Ammon's horn (tissue), 1 donor: ENCODE measurements at regions not wholly inside any gene's neighbourhood (a gene's known extent, or its start where the extent isn't known, plus 50 kb on each side); places are given as distances from the start of the nearest gene placed in this dataset.

ENCODE experiments used
- DNase-seq: peaks from one replicate; pipeline ENCODE4 v3.0.0-alpha.2; 2016; ENCODE audit warnings: low spot score

DNA sequence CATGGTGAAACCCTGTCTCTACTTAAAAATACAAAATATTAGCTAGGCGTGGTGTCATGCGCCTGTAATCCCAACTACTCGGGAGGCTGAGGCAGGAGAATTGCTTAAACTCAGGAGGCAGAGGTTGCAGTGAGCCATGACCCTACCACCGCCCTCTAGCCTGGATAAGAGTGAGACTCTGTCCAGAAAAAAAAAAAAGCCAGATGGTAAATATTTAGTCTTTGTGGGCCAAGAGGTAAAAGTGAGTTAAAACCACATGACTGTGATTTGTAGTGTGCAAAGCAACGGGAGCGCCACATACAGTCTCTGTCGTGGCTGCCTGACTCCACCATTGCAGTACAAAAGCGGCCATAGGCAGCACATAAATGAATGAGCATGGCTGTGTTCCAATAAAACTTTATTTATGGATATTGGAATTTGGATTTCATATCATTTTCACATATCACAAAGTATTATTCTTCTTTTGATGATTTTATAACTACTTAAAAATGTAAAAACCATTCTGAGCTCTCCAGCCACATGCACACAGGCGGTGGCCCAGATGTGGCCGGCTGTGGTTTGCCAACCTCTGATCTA, 51.8 kb upstream of the CASZ1 start:
- DNase-seq = no peak

DNA sequence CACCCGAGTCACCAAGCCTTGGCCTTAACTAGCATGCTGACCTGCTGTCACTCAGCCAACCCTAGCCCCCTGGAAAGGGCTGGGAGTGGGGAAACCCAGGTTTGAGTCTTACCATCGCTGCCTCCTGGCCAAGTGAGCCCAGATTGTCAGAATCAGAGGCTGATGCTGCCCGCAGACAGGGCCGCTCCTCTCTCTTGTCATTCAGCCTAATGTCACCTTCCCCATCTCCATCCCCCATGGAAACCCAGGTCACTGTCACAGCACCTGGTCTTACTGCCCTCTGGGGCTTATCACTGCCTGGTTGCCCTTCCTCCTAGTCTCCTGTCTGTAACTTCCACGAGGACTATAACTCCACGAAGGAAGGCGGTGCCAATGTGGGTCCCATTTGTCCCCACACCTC, 53.6 kb upstream of the CASZ1 start:
- DNase-seq = no peak

DNA sequence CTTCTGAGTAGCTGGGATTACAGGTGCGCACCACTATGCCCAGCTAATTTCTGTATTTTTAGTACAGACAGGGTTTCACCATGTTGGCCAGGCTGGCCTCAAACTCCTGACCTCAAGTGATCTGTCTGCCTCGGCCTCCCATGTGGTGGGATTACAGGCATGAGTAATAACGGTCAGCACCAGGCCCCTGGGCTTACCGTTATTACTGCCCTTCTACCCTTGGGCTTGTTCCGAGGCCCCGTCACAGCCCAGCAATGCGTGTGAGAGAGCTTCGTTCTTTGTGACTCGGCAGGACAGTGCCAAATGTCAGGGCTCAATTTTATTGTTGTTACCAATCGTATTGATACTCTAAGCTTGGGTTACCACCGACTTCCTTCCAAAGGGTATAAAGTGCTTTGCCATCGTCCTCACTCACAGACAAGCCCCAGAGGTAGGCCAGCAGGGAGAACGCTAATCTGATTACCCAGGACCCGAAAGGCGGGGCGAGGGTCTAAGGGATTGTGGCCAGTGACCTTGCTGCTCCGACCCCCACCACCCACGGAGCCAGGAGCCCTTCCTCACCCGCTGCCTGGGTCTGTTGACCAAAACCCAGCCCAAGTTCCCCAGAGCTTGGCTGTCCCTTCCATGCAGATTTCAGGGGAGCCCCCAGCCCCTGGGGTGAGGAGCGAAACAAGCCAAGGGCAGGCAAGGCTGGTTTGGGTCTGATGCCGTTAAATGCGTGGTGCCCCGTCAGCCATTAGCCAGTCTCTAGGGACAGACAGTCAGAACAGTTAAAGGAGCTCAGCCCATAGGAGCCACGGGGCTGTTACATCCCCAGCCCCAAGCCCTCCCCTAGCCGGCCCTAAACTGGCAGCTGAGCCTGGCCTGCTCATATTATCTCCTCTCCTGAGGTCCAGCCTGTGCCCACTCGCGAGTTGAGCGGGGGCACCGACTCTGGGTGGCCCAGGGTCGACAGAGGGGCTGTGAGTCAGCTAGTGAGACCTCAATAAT, 54.9 kb upstream of the CASZ1 start:
- DNase-seq = no peak

DNA sequence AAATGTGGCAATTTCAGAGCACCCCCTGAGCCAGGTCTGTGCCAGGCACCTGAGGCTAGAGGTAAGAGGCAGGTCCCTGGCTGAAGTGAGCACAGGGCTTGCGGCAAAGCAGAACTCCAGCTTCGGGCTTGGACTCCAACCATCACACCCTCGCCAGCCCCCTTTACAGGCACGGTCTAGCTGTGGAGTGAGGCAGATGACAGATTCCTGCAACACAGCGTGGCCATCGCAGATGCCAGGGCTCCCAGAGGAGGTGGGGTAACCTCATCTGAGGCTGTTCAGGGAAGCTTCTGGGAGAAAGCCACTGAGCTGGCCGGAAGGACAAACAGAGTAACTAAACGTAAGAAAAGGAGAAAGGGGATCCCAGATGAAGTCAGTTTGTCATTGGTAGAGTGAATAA, 55.6 kb upstream of the CASZ1 start:
- no peak for DNase-seq

DNA sequence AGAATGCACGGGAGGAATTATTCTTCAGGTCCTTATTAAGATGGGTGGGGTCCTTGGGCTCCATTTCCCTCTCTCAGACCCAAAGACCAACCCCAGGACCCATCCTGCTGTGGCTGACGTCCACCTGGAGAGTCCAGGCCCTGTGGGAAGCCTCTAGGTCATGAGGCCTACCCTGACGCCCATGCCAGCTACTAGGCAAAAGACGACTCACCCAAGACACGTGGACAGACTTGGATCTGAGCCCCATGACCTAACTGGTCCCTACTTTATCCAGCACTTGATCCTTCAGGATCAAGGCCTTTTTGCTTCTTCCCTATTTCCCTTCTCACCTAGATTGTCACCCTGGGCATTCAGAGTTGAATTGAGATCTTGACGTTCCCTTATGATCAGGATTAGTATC, 56.0 kb upstream of the CASZ1 start:
- DNase-seq = no peak

DNA sequence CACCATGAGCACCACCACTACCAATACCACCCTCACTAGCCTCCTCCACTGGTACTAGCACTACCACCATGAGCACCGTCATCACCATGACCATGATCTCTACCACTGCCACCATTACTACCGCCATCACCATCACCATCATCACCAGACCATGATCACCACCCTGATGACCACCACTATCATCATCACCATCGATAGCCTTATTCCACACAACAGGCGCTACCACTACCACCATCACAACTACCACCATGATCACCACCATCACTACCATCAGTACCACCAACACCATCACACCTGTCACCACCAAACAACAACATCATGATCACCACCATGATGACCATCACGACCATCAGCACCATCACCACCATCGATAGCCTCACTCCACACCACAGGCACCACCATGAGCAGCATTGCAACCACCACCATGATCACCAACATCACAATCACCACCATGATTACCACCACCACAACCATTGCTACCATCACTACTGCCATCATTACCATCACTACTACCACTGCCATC, 56.6 kb upstream of the CASZ1 start:
- no peak for DNase-seq

DNA sequence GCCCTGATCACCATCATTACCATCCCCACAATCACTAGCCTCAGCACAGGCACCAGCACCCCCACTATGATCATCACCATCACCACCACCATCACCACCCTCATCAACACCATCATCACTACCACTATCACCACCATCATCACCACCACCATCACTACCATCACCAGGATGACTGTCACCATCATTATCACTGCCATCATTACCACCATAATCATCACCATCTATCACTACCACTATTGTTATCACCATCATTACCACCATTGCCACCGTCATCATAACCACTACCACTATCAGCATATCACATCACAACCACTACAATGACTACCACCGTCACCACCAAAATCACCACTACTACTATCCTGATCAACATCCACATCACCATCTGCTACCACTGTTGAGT, 57.3 kb upstream of the CASZ1 start:
- no peak for DNase-seq

DNA sequence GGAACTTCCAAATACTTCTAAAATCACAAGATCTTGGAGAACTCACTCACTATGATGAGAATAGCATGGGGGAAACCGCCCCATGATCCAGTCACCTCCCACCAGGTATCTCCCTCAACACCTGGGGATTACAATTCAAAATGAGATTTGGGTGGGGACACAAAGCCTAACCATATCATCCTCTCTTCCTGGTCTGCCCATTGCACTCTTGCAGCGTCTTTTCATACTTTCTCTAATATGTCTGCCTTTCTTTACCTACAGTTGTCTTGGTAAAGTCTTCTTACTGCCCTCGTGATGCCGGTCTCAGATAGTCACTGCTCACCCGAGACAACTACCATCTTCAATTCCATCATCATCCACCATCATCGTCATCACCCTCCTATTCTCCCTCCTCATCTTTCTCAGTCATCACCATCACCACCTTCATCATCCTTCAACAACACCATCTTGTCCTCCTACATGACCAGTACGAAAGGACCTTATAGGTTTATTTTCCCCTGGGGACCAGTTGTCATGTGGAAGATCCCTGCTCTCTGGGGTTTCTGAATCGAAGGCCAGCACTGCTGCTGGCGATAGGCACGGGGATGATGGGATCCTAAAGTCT, 58.5 kb upstream of the CASZ1 start:
- no peak for DNase-seq

DNA sequence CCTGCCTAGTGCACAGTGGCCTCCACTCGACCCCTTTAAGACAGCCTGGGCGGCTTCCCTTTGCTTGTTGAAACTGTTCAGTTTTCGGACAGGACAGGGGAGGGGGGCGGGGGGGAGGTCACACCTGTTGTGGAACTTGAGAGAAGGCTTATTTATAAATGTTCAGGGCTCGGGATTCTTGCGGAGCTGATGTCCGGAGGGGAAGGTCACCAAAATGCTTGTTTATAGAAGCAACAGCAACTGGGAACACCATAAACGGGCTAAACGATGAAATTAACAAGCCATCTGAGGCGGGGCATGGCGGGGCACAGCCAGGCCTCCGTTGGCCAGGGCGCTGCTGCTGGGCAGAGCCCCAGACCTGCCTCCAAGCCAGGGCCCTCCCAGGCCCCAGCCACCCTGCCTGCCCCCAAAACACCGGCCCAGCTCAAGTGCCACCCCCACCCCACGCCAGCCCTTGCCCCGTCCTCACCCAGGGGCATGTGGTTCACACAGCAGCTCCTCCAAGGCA, 59.8 kb upstream of the CASZ1 start:
- DNase-seq = no peak

DNA sequence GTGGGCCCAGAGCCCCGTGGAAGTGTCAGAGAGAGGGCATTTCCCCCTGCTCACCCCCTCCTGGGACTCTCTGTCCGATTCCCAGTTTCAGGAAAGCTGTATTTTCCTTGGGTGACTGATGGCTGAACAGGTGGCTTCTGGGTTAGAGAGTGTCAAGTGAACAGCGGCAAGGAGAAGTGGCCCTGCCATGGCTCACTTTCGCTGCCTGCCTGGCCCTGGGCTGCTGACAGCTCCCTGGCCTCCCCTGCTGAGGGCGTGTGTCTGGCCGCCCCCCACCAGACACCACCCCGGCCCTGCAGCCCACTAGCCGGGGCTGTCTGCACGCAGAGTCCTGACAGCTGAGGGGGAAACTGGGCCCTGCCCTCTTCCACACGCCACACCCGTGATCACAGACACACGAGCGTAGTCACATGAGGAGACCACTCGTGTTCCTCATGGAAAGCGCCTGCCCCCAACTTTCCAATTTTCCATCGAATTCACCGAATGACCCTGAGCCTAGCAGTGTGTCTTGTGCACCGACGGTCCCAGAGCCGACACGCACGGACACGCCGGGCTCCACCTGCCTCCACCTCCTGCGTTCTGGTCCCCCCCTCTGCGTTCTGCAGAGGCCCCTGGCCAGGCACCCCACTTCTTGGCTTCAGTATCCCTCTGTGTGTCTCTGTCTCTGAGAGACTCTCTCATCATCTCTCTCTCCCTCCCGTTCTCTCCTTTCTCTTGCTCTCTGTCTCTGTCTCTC, 60.6 kb upstream of the CASZ1 start:
- DNase-seq = no peak

DNA sequence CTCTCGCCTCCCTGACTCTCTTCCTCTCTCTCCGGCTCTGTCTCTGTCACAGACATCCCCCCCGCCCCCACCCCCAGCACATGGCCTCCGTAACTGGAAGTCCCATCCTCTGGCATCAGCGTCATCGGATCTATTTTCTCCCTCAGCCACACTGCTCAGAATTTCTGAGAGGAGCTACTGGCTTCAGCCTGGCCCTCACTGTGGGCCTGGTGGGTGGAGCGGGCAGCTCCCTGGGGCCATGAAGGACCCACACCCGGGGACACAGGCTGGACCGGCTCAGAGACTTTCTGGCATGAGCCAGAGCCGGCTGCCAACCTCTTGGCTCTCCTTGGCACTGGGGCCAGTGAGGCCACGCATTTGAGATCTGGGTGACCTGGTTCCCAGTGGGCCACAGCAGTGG, 61.2 kb upstream of the CASZ1 start:
- DNase-seq = no peak

DNA sequence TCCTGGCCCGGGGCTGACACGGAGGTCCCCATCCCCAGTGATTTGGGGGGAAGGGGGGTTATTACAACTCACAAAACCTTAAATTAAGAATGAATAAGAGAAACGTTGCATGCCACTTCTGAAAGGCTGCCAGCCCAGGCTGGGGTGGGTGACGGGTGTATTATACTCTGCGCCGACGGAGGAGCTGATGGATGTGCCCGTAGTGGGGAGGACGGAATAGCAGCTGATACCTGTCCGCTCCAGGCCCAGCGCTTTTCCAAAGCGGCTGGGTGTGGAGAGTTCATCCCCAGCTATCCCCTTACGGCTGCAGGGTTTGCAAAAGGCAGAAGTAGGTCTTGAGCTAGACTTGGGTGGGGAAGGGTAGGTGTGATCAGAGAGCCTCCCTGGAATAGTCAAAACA, 63.8 kb upstream of the CASZ1 start:
- no peak for DNase-seq

DNA sequence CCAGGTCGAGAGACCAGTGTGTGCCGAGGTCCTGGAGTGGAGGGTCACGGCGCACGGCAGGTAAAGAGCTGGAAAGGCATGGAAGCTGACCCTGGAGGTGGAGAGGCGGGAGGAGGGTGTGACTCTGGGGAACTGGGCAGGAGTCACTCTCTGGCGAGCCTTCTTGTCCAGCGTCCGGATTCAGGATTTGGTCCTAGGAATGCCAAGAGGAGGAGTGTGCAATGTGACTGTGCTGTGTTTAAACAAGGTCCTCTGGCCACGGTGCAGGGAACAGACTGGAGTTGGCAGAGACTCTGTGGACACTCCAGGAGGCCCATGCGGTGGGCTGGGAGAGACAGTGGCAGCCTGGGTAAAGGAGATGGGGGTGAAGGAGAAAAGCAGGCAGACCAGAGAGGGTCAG, 64.2 kb upstream of the CASZ1 start:
- DNase-seq = no peak

DNA sequence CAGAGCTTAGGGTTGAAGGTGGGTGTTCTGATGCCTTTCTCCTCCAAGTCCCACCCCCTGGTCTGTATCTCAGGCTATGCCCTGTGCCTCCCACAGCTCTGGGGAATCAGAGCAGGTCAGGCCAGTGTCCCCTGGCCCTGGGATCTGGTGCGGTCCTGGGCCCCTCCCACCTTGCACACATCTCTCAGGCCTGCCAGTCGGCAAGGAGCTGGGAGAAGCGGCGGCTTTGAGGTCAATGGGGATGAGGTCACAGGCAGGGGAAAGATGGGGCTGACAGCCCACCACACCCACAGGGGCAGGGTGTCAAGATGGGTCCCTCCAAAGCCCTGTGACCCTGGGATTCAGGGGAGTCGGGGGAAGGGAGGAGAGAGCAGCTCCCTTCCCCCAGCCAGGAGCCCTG, 65.4 kb upstream of the CASZ1 start:
- no peak for DNase-seq

DNA sequence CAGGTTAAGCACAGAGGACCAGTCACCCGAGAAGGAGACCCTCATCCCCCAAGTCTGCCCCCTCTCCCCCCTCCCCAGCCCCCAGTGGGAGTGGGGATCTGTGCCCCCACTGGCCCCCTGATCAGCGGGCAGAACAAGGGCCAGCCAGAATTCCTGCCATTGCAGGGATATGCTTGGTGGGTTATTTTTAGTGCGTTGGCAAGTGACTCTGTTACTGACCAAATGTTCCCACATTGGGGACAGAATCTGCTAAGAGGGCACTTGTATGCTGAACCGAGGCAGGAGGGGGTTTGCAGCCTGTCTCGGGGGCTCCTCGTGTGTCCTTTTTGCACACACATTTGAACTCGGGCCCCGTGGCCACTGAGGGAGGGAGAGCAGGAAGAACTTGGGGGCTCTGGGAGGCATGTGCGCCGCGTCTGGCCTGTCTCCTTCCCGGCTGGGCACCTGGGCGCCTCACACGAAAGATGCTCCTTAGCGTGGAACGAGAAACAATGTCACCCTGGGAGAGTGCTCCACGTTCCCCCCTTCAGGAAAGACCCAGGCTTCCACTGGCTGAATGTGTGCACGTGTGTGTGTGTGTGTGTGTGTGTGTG, 66.4 kb upstream of the CASZ1 start:
- no peak for DNase-seq

DNA sequence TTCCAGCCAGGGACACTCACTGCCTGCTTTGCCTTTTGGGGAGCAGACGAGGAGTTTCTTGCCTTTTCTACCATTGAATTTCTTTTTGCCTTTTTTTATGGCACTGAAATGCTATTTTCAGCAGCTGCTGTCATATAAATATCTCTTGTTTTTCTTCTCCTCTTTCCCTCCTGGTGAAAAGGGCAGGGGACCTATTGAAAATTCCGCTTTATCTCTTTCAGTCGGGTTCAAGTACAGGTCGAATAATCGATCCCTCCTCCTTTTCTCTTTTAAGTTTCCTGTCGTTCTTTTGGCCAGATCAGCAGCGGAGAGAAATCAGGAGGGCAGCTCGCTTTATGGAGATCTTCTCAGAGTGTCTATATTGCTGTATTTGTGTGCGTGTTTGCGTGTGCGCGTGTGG, 67.4 kb upstream of the CASZ1 start:
- DNase-seq = no peak

DNA sequence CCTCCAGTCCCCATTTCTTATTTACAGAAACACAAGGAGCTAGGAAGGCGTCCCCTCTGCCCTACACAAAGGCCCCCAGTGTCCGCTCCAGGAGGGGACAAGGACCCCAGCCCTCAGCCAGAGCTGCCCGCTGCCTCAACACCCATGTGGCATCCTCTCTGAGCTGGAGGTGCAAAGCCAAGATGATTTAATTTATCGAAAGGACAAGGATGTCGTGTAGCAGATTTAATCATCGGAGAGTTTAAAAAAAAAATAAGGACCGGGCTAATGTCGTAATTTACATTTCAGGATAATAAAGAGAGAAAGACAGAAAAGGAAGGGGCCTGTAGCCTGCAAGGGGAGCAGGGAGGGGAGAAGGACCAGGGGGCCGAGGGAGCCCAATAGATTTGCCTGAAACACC, 68.3 kb upstream of the CASZ1 start:
- DNase-seq = no peak

DNA sequence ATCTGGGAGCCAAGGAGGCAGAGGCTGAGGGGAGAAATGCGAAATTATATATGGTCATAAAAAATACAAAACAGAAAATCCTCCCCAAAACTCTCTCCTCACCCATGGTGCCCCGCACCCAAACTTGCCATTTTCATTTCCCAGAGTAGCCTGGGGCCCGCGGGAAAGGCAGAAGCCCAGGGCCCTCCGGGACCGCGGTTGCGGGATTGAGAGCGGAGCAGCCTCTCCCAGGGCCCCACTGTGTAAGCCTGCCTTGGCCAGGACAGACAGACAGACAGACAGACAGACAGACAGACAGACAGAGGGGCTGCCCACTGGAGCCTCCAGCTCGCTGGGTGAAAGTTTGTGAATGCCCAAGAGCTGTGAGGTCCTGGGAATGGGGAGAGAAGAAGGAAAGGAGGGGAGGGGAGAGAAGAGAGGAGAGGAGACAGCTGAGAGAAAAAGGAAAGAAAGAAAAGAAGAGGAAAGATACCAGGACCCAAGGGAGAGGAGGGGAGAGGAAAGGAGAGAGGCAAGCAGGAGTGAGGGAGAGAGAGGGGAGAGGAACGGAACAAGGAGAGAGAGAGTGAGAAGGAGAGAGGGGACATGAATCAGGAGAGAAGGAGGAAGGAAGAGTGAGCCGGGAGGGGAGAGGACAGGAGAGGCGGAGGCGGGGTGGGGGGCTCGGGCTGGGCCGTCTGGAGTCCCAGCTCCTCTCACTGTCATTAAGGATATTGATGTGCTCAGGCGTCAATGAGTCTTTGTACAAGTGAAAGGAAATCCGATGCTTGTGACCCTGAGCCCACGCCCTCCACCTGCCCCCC, 69.3 kb upstream of the CASZ1 start:
- no peak for DNase-seq

DNA sequence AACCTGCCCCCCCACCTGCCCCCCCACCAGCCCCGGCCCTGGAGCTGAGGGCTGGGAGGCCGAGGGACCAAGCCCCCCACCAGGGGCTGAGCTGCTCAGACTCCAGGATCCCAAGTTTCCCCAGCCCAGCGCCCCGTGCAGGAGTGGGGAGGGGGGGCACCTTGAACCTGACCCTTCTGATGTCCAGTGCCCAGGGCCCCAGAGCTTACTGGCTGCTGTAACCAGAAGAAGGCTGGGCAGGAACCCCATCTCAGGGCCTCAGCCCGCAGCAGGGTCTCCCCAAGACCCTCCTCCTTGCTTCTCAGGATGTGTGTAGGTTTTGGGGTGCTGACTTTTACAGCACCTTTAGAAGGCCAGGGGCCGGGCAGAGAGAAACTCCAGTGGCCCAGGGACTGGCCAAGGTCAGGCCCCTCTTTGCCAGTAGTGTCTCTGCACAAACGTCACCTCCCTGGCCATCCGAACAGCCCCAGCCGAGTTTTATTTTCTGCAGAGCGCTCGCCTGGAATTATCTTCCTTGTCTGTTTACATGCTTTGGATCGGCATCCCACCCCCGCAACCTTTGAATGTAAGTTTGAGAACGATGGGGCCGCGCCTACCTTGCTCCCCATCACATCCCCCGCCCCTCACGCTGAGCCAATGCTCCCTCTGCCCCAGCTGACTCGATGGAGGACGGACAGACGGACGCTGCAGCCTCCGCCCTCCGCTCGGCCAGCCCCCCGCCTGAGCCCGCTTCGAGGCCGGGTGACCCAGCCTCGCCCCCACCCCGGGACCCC, 70.1 kb upstream of the CASZ1 start:
- DNase-seq = peak; percentile 7

DNA sequence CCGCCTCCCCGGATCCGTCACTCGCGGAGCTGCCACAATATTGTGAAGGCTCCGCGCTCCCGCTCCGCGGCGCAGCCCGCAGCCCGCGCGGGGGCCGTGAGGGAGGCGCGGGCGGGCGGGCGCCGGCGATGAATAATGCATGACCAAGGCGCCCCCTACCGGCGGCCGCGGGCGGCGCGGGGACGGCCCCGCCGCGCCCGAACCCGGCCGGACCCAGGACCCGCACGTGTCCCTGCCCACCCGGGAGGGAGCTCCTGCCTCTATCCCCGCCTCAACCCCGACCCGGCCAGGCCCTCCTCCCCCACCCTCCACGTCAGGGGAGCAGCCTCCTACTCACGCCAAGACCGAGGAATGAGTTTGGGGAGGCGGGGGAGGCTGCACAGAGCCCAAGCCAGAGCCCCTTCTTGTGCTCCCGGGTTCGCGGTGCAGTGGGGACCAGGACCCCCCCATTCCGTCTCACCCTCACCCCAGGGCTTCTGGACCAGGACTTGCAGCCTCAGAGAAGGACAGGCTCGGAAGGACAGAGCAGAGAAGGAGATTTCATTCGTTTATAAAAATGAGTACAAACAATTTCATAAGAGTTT, 70.8 kb upstream of the CASZ1 start:
- peak; percentile 11 for DNase-seq
